K562 (cell line): ENCODE measurements at regions not wholly inside any gene's neighbourhood (a gene's known extent, or its start where the extent isn't known, plus 50 kb on each side); places are given as distances from the start of the nearest gene placed in this dataset.

Experiments
- ATAC-seq: fragments of 200-7000 bp; cut with Tn5 transposase; 3 replicates; pipeline ENCODE4 v1.9.1; 2020; ENCODE audit warnings: moderate library complexity
- BruUV-seq: library from RNA; stranded (reverse); fragments of 400-500 nt; replicated peaks from 2 replicates; lab custom pipeline; 2021; lab: Mats Ljungman, UMichigan
- CTCF ChIA-PET: fragments of 300-600 bp; formaldehyde crosslinking; extraction: SDS; loops from one replicate; lab custom pipeline; 2021; ENCODE audit warnings: low intra/inter-chr PET ratio; lab: Yijun Ruan, JAX
- POLR2A ChIA-PET: fragments of 300-600, 350-650 bp; sonication (Branson Sonifier 250); formaldehyde crosslinking; extraction: SDS; loops from one replicate; lab custom pipeline; 2021; ENCODE audit warnings: antibody characterized with exemption, inconsistent platforms; lab: Yijun Ruan, JAX
- DNase-seq, 4 experiments: peaks; one replicate each; pipeline versions ENCODE4 v3.0.0 to v3.0.0-alpha.2; 2011 to 2018; ENCODE audit warnings: low spot score in 3 of 4, mixed read lengths in 3 of 4; ENCODE audit errors: extremely low read depth in 1 of 4
- FAIRE-seq: peaks from 2 replicates; lab custom pipeline; 2011; peaks lifted over from hg19 to GRCh38; lab: Jason Lieb, UNC
- H2AFZ ChIP-seq: 2 replicates; pipeline ENCODE4 v1.6.0; 2011; ENCODE audit warnings: low read depth, low read length, control low read depth, inconsistent platforms
- H3K27ac ChIP-seq: fragments of 200-600 bp; 3 replicates; pipeline ENCODE4 v1.8.0; 2011; ENCODE audit warnings: low read depth, mild to moderate bottlenecking, control low read depth, inconsistent platforms, low read length, moderate library complexity, mixed read lengths; ENCODE audit errors: extremely low read depth
- H3K27me3 ChIP-seq, 2 experiments: fragments of 300-600 bp in 1 of 2; 2 replicates in 1 of 2; 3 replicates in 1 of 2; pipeline versions ENCODE4 v1.6.0 to v1.8.0; 2011; ENCODE audit warnings: inconsistent platforms in 2 of 2, low read length in 2 of 2, mild to moderate bottlenecking in 1 of 2, mixed read lengths in 1 of 2, moderate library complexity in 1 of 2; ENCODE audit not compliant: control insufficient read depth in 2 of 2, insufficient read depth in 2 of 2
- H3K36me3 ChIP-seq: fragments of 300-600 bp; 3 replicates; pipeline ENCODE4 v1.8.0; 2011; ENCODE audit warnings: mild to moderate bottlenecking, low read length, inconsistent platforms; ENCODE audit not compliant: control insufficient read depth, insufficient read depth
- H3K4me1 ChIP-seq, 2 experiments: fragments of 200-600 bp in 1 of 2; replicated peaks in 1 of 2; 2 replicates in 1 of 2; 3 replicates in 1 of 2; pipeline versions ENCODE4 v1.5.1 to v1.8.0; 2011; ENCODE audit warnings: inconsistent platforms in 2 of 2, low read length in 2 of 2, mild to moderate bottlenecking in 1 of 2, mixed read lengths in 1 of 2, moderate library complexity in 1 of 2; ENCODE audit not compliant: control insufficient read depth in 2 of 2, insufficient read depth in 2 of 2
- H3K4me2 ChIP-seq: 2 replicates; pipeline ENCODE4 v1.6.1; 2011; ENCODE audit warnings: low read length, control low read depth, inconsistent platforms, mixed read lengths; ENCODE audit not compliant: insufficient read depth
- H3K4me3 ChIP-seq: fragments of 200-600 bp; sonication (generic), shearing (Covaris generic); 2 replicates; pipeline ENCODE4 v1.5.1; 2016; ENCODE audit warnings: control low read depth, inconsistent platforms
- H3K79me2 ChIP-seq: fragments of 200-600 bp; 3 replicates; pipeline ENCODE4 v1.8.0; 2011; ENCODE audit warnings: low read length, inconsistent platforms; ENCODE audit not compliant: control insufficient read depth, insufficient read depth
- H3K9ac ChIP-seq, 2 experiments: 2 replicates each; pipeline versions ENCODE4 v1.6.0 to v1.6.1; 2011; ENCODE audit warnings: low read depth in 2 of 2, low read length in 2 of 2, control low read depth in 1 of 2, inconsistent platforms in 1 of 2, mild to moderate bottlenecking in 1 of 2, mixed read lengths in 1 of 2; ENCODE audit not compliant: insufficient read depth in 1 of 2
- H3K9me1 ChIP-seq: one replicate; pipeline ENCODE4 v1.6.0; 2011; ENCODE audit warnings: inconsistent platforms, mild to moderate bottlenecking, low read length, moderate library complexity; ENCODE audit not compliant: control insufficient read depth, insufficient read depth
- H3K9me3 ChIP-seq: replicated peaks from 2 replicates; pipeline ENCODE4 v1.5.1; 2011; ENCODE audit warnings: low read depth, low read length, inconsistent platforms; ENCODE audit not compliant: control insufficient read depth, insufficient read depth
- H4K20me1 ChIP-seq: replicated peaks from 2 replicates; pipeline ENCODE4 v1.6.1; 2011; ENCODE audit warnings: low read length, inconsistent platforms, mixed read lengths; ENCODE audit not compliant: control insufficient read depth, insufficient read depth
- DLX4 ChIP-seq: fragments of 250-450 bp; sonication (Bioruptor Pico); IDR thresholded peaks from 2 replicates; pipeline ENCODE4 v1.6.1; 2021; ENCODE audit warnings: mild to moderate bottlenecking
- ELK1 ChIP-seq: sonication (generic); formaldehyde crosslinking; IDR thresholded peaks from 2 replicates; pipeline ENCODE4 v1.8.1; 2022; ENCODE audit warnings: missing genetic modification reagents
- ILK ChIP-seq: fragments of 450-650 bp; IDR thresholded peaks from 2 replicates; pipeline ENCODE4 v1.6.1; 2016; ENCODE audit warnings: missing genetic modification characterization, low read depth, mild to moderate bottlenecking, missing compliant biosample characterization, moderate library complexity, borderline replicate concordance
- KLF1 ChIP-seq: fragments of 450-650 bp; IDR thresholded peaks from 2 replicates; pipeline ENCODE4 v1.6.1; 2016; ENCODE audit warnings: missing genetic modification characterization, missing compliant biosample characterization
- MITF ChIP-seq: IDR thresholded peaks from 2 replicates; pipeline ENCODE4 v1.6.1; 2014; ENCODE audit warnings: antibody characterized with exemption
- NFATC3 ChIP-seq: fragments of 450-650 bp; IDR thresholded peaks from 2 replicates; pipeline ENCODE4 v1.6.1; 2017; ENCODE audit warnings: mild to moderate bottlenecking
- PTTG1 ChIP-seq: fragments of 450-650 bp; IDR thresholded peaks from 2 replicates; pipeline ENCODE4 v1.6.1; 2016; ENCODE audit warnings: low read depth, mild to moderate bottlenecking, missing genetic modification characterization, missing compliant biosample characterization
- RBM15 ChIP-seq: fragments of 200-400 bp; formaldehyde crosslinking; IDR thresholded peaks from 2 replicates; pipeline ENCODE4 v1.6.1; 2018; ENCODE audit warnings: mild to moderate bottlenecking, low read length, moderate library complexity; ENCODE audit not compliant: insufficient read depth
- RREB1 ChIP-seq: fragments of 250-450 bp; sonication (Bioruptor Pico); IDR thresholded peaks from 2 replicates; pipeline ENCODE4 v1.4.0; 2020
- VEZF1 ChIP-seq: fragments of 200-800 bp; sonication (Bioruptor generic); IDR thresholded peaks from 2 replicates; pipeline ENCODE4 v1.6.1; 2017; ENCODE audit warnings: missing genetic modification characterization, missing compliant biosample characterization
- ZC3H11A ChIP-seq: IDR thresholded peaks from 2 replicates; pipeline ENCODE4 v1.6.1; 2012; ENCODE audit warnings: low read depth, low read length, improper control_type of control experiment
- WGBS: fragments of 100-300 bp; shearing (Covaris generic); methylation state at CpG from one replicate; pipeline ENCODE4 v1.1.6; 2016; ENCODE audit warnings: low coverage, mixed read lengths; ENCODE audit not compliant: insufficient coverage; ENCODE audit errors: missing lambda C conversion rate; 5-methylcytosine and 5-hydroxymethylcytosine counted together
- in situ Hi-C: fragments of 300-500 bp; cut with MboI; formaldehyde crosslinking; loops from 4 replicates; pipeline ENCODE4 v1.15.0; 2018; ENCODE audit warnings: inconsistent platforms, mixed read lengths
- intact Hi-C: fragments of 100-400 bp; cut with micrococcal nuclease; formaldehyde crosslinking; loops from 2 replicates; pipeline ENCODE4 v1.14.2; 2022

GRCh38 chr3:154023148-154023547 is 98.0 kb upstream of the ARHGEF26 start (continued):
- TF ChIP-seq RREB1 (CRISPR knock-in tag) (no peak), KLF1 (no peak)
- TF ChIP-seq, all 486 proteins: peak for 0

- H3K9me3 ChIP-seq, result no peaks in the 10 kb centered on the region
- FAIRE-seq (no peak), DNase-seq (no peak), ATAC-seq (no peak)
- H3K27ac ChIP-seq, result no peak overlapping the region
- ChIA-PET POLR2A (interaction anchor here (1.2 kb wide), 1 partner anchor 15 kb away, joined by 3 read pairs; no protein-coding TSS in a partner anchor), CTCF (no interaction called here)
- no peak overlapping the region for H3K4me3 ChIP-seq
- 0% methylated on average over 2 of the region's 2 CpGs for WGBS
- no TSS peak for BruUV-seq
- H3K36me3 ChIP-seq, result no peaks in the 10 kb centered on the region
- H2AFZ ChIP-seq, result no peak overlapping the region
- no peaks in the 10 kb centered on the region for H3K4me1 ChIP-seq
- H4K20me1 ChIP-seq, result no peaks in the 10 kb centered on the region
- intact Hi-C loops, result no loop called here
- no peaks in the 10 kb centered on the region for H3K27me3 ChIP-seq
- H3K9ac ChIP-seq, result no peak overlapping the region
- H3K9me1 ChIP-seq, result no peaks in the 10 kb centered on the region
- no peak overlapping the region for H3K4me2 ChIP-seq
- H3K79me2 ChIP-seq, result no peaks in the 10 kb centered on the region
- in situ Hi-C loops, result no loop called here
- TF ChIP-seq DLX4 (CRISPR knock-in tag), result no peak
- no peak for TF ChIP-seq NFATC3
- no peak for TF ChIP-seq RBM15
- no peak for TF ChIP-seq MITF
- TF ChIP-seq ELK1 (CRISPR knock-in tag), result no peak
- TF ChIP-seq ILK (tag), result no peak
- no peak for TF ChIP-seq ZC3H11A
- no peak for TF ChIP-seq PTTG1 (tag)
- TF ChIP-seq VEZF1 (CRISPR knock-in tag), result no peak
Measured at GRCh38 chr3:154025007-154025406, 96.2 kb upstream of the ARHGEF26 start.
